ENCODE measurements at regions not wholly inside any gene's neighbourhood (a gene's known extent, or its start where the extent isn't known, plus 50 kb on each side); places are given as distances from the start of the nearest gene placed in this dataset.

- TF ChIP-seq CTCF (conservative IDR thresholded peaks at IDR 0.05; ENCODE audit: low read depth in 2 of 2) (no peak), ZNF114 (CRISPR knock-in tag; IDR thresholded peaks at IDR 0.05) (no peak), JUNB (IDR thresholded peaks at IDR 0.05; ENCODE audit: unreplicated experiment) (no peak), POLR2AphosphoS5 (IDR thresholded peaks at IDR 0.05; ENCODE audit: low read depth) (no peak), EZH2 (IDR thresholded peaks at IDR 0.05; ENCODE audit: low read depth, unreplicated experiment) (no peak), REST (IDR thresholded peaks at IDR 0.05; ENCODE audit: unreplicated experiment) (no peak)
Observed at GRCh38 chr4:57172065-57172464, 61.9 kb upstream of the IGFBP7 start.

Measured in GM23338 (cell line).